ENCODE measurements at regions not wholly inside any gene's neighbourhood (a gene's known extent, or its start where the extent isn't known, plus 50 kb on each side); places are given as distances from the start of the nearest gene placed in this dataset.

GRCh38 chr3:34292605-34293300 is 494.3 kb downstream of the PDCD6IP start:
- no peaks in the 10 kb centered on the region for H3K36me3 Mint-ChIP-seq
- ATAC-seq (no peak), DNase-seq (ENCODE audit: low spot score) (no peak)
- ChIA-PET POLR2A (no interaction called here), CTCF (interaction anchor here (0.5 to 1.3 kb wide), 3 partner anchors 32 to 992 kb away, joined by 3 to 6 read pairs (median 4); no protein-coding TSS in a partner anchor)
- H3K4me3 Mint-ChIP-seq, result no peak overlapping the region
- H3K4me1 Mint-ChIP-seq, result peaks cover 10% of the 10 kb centered on the region
- H3K27me3 Mint-ChIP-seq (ENCODE audit: low read depth), result peaks cover 19% of the 10 kb centered on the region
- TF ChIP-seq FOXP1 (CRISPR knock-in tag; IDR thresholded peaks at IDR 0.05; ENCODE audit: borderline replicate concordance) (no peak), HMGA2 (CRISPR knock-in tag; IDR thresholded peaks at IDR 0.05) (no peak), RORB (CRISPR knock-in tag; IDR thresholded peaks at IDR 0.05) (no peak), CBFB (CRISPR knock-in tag; IDR thresholded peaks at IDR 0.05; ENCODE audit: low read depth) (no peak), ZNF121 (CRISPR knock-in tag; IDR thresholded peaks at IDR 0.05) (no peak), EMX1 (CRISPR knock-in tag; IDR thresholded peaks at IDR 0.05) (no peak), ERG (CRISPR knock-in tag; IDR thresholded peaks at IDR 0.05) (no peak), TP53 (CRISPR knock-in tag; IDR thresholded peaks at IDR 0.05) (no peak), AFF4 (CRISPR knock-in tag; IDR thresholded peaks at IDR 0.05; ENCODE audit: borderline replicate concordance) (no peak)
- TF ChIP-seq, protein P1, sequence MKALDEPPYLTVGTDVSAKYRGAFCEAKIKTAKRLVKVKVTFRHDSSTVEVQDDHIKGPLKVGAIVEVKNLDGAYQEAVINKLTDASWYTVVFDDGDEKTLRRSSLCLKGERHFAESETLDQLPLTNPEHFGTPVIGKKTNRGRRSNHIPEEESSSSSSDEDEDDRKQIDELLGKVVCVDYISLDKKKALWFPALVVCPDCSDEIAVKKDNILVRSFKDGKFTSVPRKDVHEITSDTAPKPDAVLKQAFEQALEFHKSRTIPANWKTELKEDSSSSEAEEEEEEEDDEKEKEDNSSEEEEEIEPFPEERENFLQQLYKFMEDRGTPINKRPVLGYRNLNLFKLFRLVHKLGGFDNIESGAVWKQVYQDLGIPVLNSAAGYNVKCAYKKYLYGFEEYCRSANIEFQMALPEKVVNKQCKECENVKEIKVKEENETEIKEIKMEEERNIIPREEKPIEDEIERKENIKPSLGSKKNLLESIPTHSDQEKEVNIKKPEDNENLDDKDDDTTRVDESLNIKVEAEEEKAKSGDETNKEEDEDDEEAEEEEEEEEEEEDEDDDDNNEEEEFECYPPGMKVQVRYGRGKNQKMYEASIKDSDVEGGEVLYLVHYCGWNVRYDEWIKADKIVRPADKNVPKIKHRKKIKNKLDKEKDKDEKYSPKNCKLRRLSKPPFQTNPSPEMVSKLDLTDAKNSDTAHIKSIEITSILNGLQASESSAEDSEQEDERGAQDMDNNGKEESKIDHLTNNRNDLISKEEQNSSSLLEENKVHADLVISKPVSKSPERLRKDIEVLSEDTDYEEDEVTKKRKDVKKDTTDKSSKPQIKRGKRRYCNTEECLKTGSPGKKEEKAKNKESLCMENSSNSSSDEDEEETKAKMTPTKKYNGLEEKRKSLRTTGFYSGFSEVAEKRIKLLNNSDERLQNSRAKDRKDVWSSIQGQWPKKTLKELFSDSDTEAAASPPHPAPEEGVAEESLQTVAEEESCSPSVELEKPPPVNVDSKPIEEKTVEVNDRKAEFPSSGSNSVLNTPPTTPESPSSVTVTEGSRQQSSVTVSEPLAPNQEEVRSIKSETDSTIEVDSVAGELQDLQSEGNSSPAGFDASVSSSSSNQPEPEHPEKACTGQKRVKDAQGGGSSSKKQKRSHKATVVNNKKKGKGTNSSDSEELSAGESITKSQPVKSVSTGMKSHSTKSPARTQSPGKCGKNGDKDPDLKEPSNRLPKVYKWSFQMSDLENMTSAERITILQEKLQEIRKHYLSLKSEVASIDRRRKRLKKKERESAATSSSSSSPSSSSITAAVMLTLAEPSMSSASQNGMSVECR (CRISPR knock-in tag; IDR thresholded peaks at IDR 0.05; ENCODE audit: borderline replicate concordance), result no peak
- H3K9me3 Mint-ChIP-seq, result no peaks in the 10 kb centered on the region
- H3K27ac Mint-ChIP-seq, result no peak overlapping the region

DNA sequence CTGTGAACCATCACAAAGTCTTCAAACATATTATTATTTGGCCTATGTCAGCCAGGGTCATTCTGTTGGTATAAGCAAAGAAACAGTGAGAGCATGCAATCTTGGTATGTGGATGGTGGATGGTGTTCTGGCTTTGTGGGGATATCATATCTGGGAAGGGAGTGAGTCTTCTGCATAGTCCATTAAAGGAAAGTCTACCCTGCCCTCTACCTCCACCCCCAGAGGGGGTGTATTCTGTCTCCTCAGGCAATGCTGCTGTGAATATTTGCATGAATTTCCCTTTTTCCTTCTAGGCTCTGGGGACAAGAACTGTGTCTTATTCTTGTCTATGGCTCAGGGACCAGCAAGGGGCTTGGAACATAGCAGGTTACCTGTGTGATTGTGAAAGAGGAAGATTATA is 495.8 kb downstream of the PDCD6IP start:
- ATAC-seq, result no peak
- Mint-ChIP-seq H3K4me3 (no peak overlapping the region), H3K4me1 (peaks cover 10% of the 10 kb centered on the region), H3K27ac (no peak overlapping the region), H3K9me3 (no peaks in the 10 kb centered on the region), H3K36me3 (no peaks in the 10 kb centered on the region), H3K27me3 (ENCODE audit: low read depth) (peaks cover 34% of the 10 kb centered on the region)
- ChIA-PET POLR2A (no interaction called here), CTCF (no interaction called here)
- DNase-seq (ENCODE audit: low spot score), result no peak
- no peak for TF ChIP-seq NFATC4 (CRISPR knock-in tag; IDR thresholded peaks at IDR 0.05)
- no peak for TF ChIP-seq ZNF263 (CRISPR knock-in tag; IDR thresholded peaks at IDR 0.05; ENCODE audit: low read depth)
- TF ChIP-seq TP53 (CRISPR knock-in tag; IDR thresholded peaks at IDR 0.05), result no peak
- TF ChIP-seq TEAD1 (CRISPR knock-in tag; IDR thresholded peaks at IDR 0.05), result no peak
- TF ChIP-seq, protein P2, sequence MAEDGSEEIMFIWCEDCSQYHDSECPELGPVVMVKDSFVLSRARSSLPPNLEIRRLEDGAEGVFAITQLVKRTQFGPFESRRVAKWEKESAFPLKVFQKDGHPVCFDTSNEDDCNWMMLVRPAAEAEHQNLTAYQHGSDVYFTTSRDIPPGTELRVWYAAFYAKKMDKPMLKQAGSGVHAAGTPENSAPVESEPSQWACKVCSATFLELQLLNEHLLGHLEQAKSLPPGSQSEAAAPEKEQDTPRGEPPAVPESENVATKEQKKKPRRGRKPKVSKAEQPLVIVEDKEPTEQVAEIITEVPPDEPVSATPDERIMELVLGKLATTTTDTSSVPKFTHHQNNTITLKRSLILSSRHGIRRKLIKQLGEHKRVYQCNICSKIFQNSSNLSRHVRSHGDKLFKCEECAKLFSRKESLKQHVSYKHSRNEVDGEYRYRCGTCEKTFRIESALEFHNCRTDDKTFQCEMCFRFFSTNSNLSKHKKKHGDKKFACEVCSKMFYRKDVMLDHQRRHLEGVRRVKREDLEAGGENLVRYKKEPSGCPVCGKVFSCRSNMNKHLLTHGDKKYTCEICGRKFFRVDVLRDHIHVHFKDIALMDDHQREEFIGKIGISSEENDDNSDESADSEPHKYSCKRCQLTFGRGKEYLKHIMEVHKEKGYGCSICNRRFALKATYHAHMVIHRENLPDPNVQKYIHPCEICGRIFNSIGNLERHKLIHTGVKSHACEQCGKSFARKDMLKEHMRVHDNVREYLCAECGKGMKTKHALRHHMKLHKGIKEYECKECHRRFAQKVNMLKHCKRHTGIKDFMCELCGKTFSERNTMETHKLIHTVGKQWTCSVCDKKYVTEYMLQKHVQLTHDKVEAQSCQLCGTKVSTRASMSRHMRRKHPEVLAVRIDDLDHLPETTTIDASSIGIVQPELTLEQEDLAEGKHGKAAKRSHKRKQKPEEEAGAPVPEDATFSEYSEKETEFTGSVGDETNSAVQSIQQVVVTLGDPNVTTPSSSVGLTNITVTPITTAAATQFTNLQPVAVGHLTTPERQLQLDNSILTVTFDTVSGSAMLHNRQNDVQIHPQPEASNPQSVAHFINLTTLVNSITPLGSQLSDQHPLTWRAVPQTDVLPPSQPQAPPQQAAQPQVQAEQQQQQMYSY (CRISPR knock-in tag; IDR thresholded peaks at IDR 0.05), result no peak
- TF ChIP-seq, protein P3, sequence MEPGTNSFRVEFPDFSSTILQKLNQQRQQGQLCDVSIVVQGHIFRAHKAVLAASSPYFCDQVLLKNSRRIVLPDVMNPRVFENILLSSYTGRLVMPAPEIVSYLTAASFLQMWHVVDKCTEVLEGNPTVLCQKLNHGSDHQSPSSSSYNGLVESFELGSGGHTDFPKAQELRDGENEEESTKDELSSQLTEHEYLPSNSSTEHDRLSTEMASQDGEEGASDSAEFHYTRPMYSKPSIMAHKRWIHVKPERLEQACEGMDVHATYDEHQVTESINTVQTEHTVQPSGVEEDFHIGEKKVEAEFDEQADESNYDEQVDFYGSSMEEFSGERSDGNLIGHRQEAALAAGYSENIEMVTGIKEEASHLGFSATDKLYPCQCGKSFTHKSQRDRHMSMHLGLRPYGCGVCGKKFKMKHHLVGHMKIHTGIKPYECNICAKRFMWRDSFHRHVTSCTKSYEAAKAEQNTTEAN (CRISPR knock-in tag; IDR thresholded peaks at IDR 0.05), result no peak
- no peak for TF ChIP-seq NFE2L1 (CRISPR knock-in tag; IDR thresholded peaks at IDR 0.05)
- no peak for TF ChIP-seq ZNF671 (CRISPR knock-in tag; IDR thresholded peaks at IDR 0.05)
- TF ChIP-seq NR1H2 (CRISPR knock-in tag; IDR thresholded peaks at IDR 0.05), result no peak
- no peak for TF ChIP-seq GABPB1 (CRISPR knock-in tag; IDR thresholded peaks at IDR 0.05)
- TF ChIP-seq GRHL2 (CRISPR knock-in tag; IDR thresholded peaks at IDR 0.05; ENCODE audit: insufficient replicate concordance, severe bottlenecking), result no peak
- no peak for TF ChIP-seq CDX4 (CRISPR knock-in tag; IDR thresholded peaks at IDR 0.05; ENCODE audit: borderline replicate concordance)

Data from WTC11 (cell line).